Panc1 (cell line): ENCODE measurements at regions not wholly inside any gene's neighbourhood (a gene's known extent, or its start where the extent isn't known, plus 50 kb on each side); places are given as distances from the start of the nearest gene placed in this dataset.

Experiments used
- ATAC-seq: fragments of 200-7000 bp; cut with Tn5 transposase; 2 replicates; pipeline ENCODE4 v1.9.1; 2020; ENCODE audit warnings: mild to moderate bottlenecking, moderate library complexity
- BruUV-seq: library from RNA; stranded (reverse); fragments of 400-500 nt; replicated peaks from 2 replicates; lab custom pipeline; 2021; lab: Mats Ljungman, UMichigan
- CTCF ChIA-PET: fragments of 300-600 bp; sonication (Branson Sonifier 250); formaldehyde crosslinking; loops from one replicate; lab custom pipeline; 2022; ENCODE audit warnings: antibody characterized with exemption; lab: Charles Lee
- POLR2A ChIA-PET: fragments of 300-600 bp; sonication (Branson Sonifier 250); formaldehyde crosslinking; loops from one replicate; lab custom pipeline; 2022; ENCODE audit warnings: antibody characterized with exemption; lab: Charles Lee
- DNase-seq: peaks from one replicate; pipeline ENCODE4 v3.0.0-alpha.2; 2010; ENCODE audit warnings: low read depth, low spot score
- H3K27ac ChIP-seq: 2 replicates; pipeline ENCODE4 v1.5.1; 2011; ENCODE audit warnings: mild to moderate bottlenecking, low read length, inconsistent platforms
- H3K27me3 ChIP-seq: fragments of 200-500 bp; sonication (Bioruptor generic); 2 replicates; pipeline ENCODE4 v1.6.0; 2014; ENCODE audit warnings: low read length, inconsistent platforms; ENCODE audit not compliant: control insufficient read depth, insufficient read depth
- H3K36me3 ChIP-seq: fragments of 200-500 bp; sonication (Bioruptor generic); 2 replicates; pipeline ENCODE4 v1.5.1; 2014; ENCODE audit warnings: inconsistent platforms, mild to moderate bottlenecking, low read length, moderate library complexity; ENCODE audit not compliant: control insufficient read depth, insufficient read depth
- H3K4me1 ChIP-seq: 2 replicates; pipeline ENCODE4 v1.5.1; 2011; ENCODE audit warnings: inconsistent platforms, mild to moderate bottlenecking, low read length, moderate library complexity; ENCODE audit not compliant: control insufficient read depth, insufficient read depth
- H3K4me3 ChIP-seq, 2 experiments: 2 replicates each; pipeline ENCODE4 v1.5.1; 2011 to 2012; ENCODE audit warnings: low read depth in 2 of 2, low read length in 2 of 2, mild to moderate bottlenecking in 2 of 2, inconsistent platforms in 1 of 2, moderate library complexity in 1 of 2
- H3K9me3 ChIP-seq: fragments of 200-500 bp; sonication (Bioruptor generic); 2 replicates; pipeline ENCODE4 v1.5.1; 2014; ENCODE audit warnings: low read depth, mild to moderate bottlenecking, inconsistent platforms, low read length, moderate library complexity; ENCODE audit not compliant: control insufficient read depth, insufficient read depth
- POLR2AphosphoS5 ChIP-seq: IDR thresholded peaks from 2 replicates; pipeline ENCODE4 v1.6.1; 2012; ENCODE audit warnings: mild to moderate bottlenecking, low read depth, low read length, moderate library complexity
- SIN3A ChIP-seq: IDR thresholded peaks from 2 replicates; pipeline ENCODE4 v1.6.1; 2012; ENCODE audit warnings: low read depth, mild to moderate bottlenecking, low read length, moderate library complexity, borderline replicate concordance; ENCODE audit not compliant: insufficient read depth
- TCF7L2 ChIP-seq: IDR thresholded peaks from 2 replicates; pipeline ENCODE4 v1.6.1; 2011; ENCODE audit warnings: mild to moderate bottlenecking, low read depth, low read length, inconsistent platforms
- in situ Hi-C: cut with HindIII; loops from 2 replicates; pipeline ENCODE4 v1.10.0; 2016; ENCODE audit warnings: low sequenced_read_pairs, low pct_unique_long_range_greater_than_20kb
- intact Hi-C: fragments of 100-400 bp; cut with micrococcal nuclease; formaldehyde crosslinking; loops from one replicate; pipeline ENCODE4 v1.10.0; 2022; ENCODE audit not compliant: unreplicated experiment
- TF ChIP-seq, protein P1 (sequence below): fragments of 450-650 bp; IDR thresholded peaks from 2 replicates; pipeline ENCODE4 v1.5.1; 2017; ENCODE audit warnings: mild to moderate bottlenecking
- TF ChIP-seq, protein P2 (sequence below), 2 experiments: IDR thresholded peaks; 2 replicates each; pipeline ENCODE4 v1.6.1; 2011 to 2012; ENCODE audit warnings: low read depth in 2 of 2, control low read depth in 1 of 2, low read length in 1 of 2, mild to moderate bottlenecking in 1 of 2, moderate library complexity in 1 of 2; ENCODE audit not compliant: insufficient read depth in 1 of 2

DNA sequence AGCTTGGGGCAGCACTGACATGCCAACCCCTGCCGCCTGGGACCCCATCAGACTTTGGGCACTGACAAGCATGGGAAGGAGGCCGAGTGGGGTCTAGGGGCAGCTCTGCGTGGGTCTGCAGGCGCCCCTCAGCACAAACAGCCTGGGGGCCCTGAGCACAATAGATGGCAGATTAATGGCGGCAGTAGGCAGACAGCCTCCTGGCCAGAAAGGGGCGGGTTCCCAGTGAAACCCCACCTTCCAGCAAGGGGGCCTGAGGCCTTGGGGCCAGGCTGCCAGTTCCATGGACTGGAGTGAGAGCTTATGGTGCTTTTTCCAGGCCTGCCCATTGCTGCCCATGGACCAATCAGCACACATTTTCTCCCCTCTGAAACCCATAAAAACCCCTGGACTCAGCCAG is 2031.2 kb downstream of the EFNA5 start:
- CTCF ChIA-PET: no interaction called here
- ATAC-seq (no peak), DNase-seq (no peak)
- no peak overlapping the region for H3K27ac ChIP-seq
- POLR2A ChIA-PET: no interaction called here
- H3K4me1 ChIP-seq: no peaks in the 10 kb centered on the region
- H3K27me3 ChIP-seq: no peaks in the 10 kb centered on the region
- no peak overlapping the region for H3K4me3 ChIP-seq
- H3K9me3 ChIP-seq: no peaks in the 10 kb centered on the region; the same call in 1 of the 2 replicates
- TF ChIP-seq TCF7L2 (no peak), POLR2AphosphoS5 (no peak), SIN3A (no peak)
- TF ChIP-seq, protein P1, sequence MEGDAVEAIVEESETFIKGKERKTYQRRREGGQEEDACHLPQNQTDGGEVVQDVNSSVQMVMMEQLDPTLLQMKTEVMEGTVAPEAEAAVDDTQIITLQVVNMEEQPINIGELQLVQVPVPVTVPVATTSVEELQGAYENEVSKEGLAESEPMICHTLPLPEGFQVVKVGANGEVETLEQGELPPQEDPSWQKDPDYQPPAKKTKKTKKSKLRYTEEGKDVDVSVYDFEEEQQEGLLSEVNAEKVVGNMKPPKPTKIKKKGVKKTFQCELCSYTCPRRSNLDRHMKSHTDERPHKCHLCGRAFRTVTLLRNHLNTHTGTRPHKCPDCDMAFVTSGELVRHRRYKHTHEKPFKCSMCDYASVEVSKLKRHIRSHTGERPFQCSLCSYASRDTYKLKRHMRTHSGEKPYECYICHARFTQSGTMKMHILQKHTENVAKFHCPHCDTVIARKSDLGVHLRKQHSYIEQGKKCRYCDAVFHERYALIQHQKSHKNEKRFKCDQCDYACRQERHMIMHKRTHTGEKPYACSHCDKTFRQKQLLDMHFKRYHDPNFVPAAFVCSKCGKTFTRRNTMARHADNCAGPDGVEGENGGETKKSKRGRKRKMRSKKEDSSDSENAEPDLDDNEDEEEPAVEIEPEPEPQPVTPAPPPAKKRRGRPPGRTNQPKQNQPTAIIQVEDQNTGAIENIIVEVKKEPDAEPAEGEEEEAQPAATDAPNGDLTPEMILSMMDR: no peak
- TF ChIP-seq, protein P2, sequence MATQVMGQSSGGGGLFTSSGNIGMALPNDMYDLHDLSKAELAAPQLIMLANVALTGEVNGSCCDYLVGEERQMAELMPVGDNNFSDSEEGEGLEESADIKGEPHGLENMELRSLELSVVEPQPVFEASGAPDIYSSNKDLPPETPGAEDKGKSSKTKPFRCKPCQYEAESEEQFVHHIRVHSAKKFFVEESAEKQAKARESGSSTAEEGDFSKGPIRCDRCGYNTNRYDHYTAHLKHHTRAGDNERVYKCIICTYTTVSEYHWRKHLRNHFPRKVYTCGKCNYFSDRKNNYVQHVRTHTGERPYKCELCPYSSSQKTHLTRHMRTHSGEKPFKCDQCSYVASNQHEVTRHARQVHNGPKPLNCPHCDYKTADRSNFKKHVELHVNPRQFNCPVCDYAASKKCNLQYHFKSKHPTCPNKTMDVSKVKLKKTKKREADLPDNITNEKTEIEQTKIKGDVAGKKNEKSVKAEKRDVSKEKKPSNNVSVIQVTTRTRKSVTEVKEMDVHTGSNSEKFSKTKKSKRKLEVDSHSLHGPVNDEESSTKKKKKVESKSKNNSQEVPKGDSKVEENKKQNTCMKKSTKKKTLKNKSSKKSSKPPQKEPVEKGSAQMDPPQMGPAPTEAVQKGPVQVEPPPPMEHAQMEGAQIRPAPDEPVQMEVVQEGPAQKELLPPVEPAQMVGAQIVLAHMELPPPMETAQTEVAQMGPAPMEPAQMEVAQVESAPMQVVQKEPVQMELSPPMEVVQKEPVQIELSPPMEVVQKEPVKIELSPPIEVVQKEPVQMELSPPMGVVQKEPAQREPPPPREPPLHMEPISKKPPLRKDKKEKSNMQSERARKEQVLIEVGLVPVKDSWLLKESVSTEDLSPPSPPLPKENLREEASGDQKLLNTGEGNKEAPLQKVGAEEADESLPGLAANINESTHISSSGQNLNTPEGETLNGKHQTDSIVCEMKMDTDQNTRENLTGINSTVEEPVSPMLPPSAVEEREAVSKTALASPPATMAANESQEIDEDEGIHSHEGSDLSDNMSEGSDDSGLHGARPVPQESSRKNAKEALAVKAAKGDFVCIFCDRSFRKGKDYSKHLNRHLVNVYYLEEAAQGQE (IDR thresholded peaks at IDR 0.05; ENCODE audit: insufficient read depth in 1 of 2, low read depth in 2 of 2, low read length in 1 of 2): no peak
- no peaks in the 10 kb centered on the region for H3K36me3 ChIP-seq
- BruUV-seq: no TSS peak
- intact Hi-C loops: no loop called here
- in situ Hi-C loops: no loop called here

DNA sequence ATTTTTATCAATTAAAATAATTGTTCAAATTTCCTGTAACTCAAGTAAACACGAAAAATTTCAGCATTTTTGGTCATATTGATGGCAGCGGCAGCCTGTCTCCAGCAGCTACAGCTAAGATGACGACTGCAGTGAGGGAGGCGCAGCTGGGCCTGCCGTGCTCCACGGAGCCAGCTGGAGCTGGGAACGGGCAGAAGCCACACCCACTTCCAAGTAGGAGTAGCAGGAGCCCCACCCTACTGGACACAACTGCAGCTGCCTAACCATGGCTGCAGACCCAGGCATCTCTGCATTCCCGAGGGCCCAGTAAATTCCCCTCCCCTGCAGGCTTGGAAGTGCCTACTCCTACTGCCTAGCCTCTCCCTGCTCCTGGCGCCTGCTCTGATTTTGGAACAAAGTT is 2031.7 kb downstream of the EFNA5 start:
- intact Hi-C loops: no loop called here
- no peak for ATAC-seq
- no TSS peak for BruUV-seq
- H3K4me3 ChIP-seq: no peak overlapping the region
- in situ Hi-C loops: no loop called here
- H3K36me3 ChIP-seq: no peaks in the 10 kb centered on the region
- DNase-seq: no peak
- ChIA-PET CTCF (no interaction called here), POLR2A (no interaction called here)
- TF ChIP-seq SIN3A: no peak
- no peak for TF ChIP-seq POLR2AphosphoS5
- TF ChIP-seq, protein P2 (IDR thresholded peaks at IDR 0.05; ENCODE audit: insufficient read depth in 1 of 2, low read depth in 2 of 2, low read length in 1 of 2): no peak
- TF ChIP-seq TCF7L2: no peak
- TF ChIP-seq, protein P1: no peak
- H3K4me1 ChIP-seq: no peaks in the 10 kb centered on the region
- H3K9me3 ChIP-seq: no peaks in the 10 kb centered on the region; the same call in 1 of the 2 replicates
- H3K27ac ChIP-seq: no peak overlapping the region
- no peaks in the 10 kb centered on the region for H3K27me3 ChIP-seq
